HFFc6 (cell line): ENCODE measurements at regions not wholly inside any gene's neighbourhood (a gene's known extent, or its start where the extent isn't known, plus 50 kb on each side); places are given as distances from the start of the nearest gene placed in this dataset.

Experiments
- DNase-seq: peaks from one replicate; pipeline ENCODE4 v3.0.0-alpha.2; 2018
- H3K27ac Mint-ChIP-seq: 2 replicates; pipeline ENCODE4 v1.8.0; 2020; ENCODE audit warnings: mild to moderate bottlenecking, mixed read lengths
- H3K27me3 Mint-ChIP-seq: 2 replicates; pipeline ENCODE4 v1.8.0; 2021; ENCODE audit warnings: mild to moderate bottlenecking, moderate library complexity, mixed read lengths; ENCODE audit not compliant: insufficient read depth
- H3K36me3 Mint-ChIP-seq: 2 replicates; pipeline ENCODE4 v1.8.0; 2021; ENCODE audit warnings: low read depth, mixed read lengths
- H3K4me1 Mint-ChIP-seq: 2 replicates; pipeline ENCODE4 v1.8.0; 2020; ENCODE audit warnings: low read depth, mixed read lengths
- H3K4me3 Mint-ChIP-seq: 2 replicates; pipeline ENCODE4 v1.8.0; 2020; ENCODE audit warnings: mild to moderate bottlenecking, moderate library complexity, mixed read lengths
- H3K9me3 Mint-ChIP-seq: 2 replicates; pipeline ENCODE4 v1.8.0; 2020; ENCODE audit warnings: mild to moderate bottlenecking, mixed read lengths
- TF ChIP-seq, protein P1 (sequence below): fragments of 200-600 bp; sonication (generic); IDR thresholded peaks from 2 replicates; pipeline ENCODE4 v1.5.0; 2021; ENCODE audit warnings: antibody characterized with exemption, mild to moderate bottlenecking

DNA sequence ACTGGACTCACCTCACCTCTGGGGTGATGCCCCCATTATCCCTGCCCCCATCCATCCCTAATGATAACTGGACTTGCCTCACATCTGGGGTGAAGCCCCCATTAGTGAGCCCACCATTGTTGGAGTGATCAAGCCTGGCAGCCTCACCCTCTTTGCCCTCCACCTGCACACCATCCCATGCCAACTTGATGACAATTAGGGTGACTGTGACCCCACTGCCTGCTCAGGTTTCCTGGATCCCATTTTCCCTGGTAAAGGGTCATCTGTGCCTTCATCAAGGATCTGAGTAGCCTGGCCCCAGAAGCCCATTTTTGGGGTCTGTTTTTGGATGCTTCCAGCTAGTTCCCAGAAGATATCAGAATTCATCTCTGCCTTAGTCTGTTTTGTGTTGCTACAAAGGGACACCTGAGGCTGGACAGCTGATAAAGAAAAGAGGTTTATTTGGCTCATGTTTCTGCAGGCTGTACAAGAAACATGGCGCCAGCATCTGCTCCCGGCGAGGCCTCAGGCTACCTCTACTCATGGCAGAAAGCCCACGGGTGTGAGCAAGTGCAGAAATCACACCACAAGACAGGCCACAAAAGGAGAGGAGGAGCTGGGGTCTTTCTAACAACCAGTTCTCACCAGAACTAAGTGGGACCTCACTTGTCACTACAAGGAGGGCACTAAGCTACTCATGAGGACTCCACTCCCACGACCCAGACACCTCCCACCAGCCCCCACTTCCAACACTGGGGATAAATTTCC, 196.4 kb upstream of the TWIST2 start:
- H3K4me1 Mint-ChIP-seq: no peaks in the 10 kb centered on the region; the same call in 1 of the 2 replicates
- no peak overlapping the region for H3K4me3 Mint-ChIP-seq
- DNase-seq: no peak
- TF ChIP-seq, protein P1, sequence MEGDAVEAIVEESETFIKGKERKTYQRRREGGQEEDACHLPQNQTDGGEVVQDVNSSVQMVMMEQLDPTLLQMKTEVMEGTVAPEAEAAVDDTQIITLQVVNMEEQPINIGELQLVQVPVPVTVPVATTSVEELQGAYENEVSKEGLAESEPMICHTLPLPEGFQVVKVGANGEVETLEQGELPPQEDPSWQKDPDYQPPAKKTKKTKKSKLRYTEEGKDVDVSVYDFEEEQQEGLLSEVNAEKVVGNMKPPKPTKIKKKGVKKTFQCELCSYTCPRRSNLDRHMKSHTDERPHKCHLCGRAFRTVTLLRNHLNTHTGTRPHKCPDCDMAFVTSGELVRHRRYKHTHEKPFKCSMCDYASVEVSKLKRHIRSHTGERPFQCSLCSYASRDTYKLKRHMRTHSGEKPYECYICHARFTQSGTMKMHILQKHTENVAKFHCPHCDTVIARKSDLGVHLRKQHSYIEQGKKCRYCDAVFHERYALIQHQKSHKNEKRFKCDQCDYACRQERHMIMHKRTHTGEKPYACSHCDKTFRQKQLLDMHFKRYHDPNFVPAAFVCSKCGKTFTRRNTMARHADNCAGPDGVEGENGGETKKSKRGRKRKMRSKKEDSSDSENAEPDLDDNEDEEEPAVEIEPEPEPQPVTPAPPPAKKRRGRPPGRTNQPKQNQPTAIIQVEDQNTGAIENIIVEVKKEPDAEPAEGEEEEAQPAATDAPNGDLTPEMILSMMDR: no peak
- H3K36me3 Mint-ChIP-seq: no peaks in the 10 kb centered on the region
- H3K9me3 Mint-ChIP-seq: no peaks in the 10 kb centered on the region
- no peak overlapping the region for H3K27ac Mint-ChIP-seq
- H3K27me3 Mint-ChIP-seq: peaks cover 30% of the 10 kb centered on the region

DNA sequence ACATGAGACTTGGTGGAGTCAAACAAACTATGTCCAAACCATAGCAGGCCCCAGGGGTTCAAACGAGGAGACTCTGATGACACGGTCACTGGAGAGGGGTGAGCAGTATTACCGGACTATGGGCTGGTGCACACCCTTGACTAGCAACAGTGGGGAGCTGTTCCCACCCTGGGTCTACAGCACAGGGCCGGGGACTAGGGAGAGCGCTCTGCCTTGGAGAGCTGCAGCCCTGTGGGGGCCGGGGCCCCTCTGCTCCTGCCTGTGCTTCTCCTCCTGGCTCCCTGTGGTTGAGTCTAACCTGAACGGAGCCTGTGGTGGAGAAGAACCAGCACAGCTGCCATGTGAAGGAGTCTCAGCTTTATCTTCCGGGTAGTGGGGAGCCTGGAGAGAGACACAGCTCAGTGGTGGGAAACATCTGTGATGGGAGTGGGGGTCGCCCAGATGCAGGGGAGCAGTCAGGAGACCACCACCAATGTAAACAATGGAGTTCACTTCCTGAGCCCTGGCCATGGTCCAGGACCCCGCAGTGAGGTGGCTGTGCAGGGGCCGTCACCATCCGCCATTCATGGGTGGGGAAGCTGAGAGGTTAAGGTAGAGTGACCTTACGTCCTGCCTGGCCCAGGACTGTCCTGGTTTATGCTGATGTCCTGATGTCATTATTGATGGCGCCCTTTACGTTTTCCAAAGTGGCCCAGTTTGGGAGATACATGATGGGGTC, 195.7 kb upstream of the TWIST2 start:
- Mint-ChIP-seq H3K36me3 (no peaks in the 10 kb centered on the region), H3K9me3 (no peaks in the 10 kb centered on the region), H3K27ac (no peak overlapping the region), H3K27me3 (peaks cover 34% of the 10 kb centered on the region), H3K4me3 (no peak overlapping the region), H3K4me1 (no peaks in the 10 kb centered on the region; the same call in 1 of the 2 replicates)
- TF ChIP-seq, protein P1: no peak
- no peak for DNase-seq

DNA sequence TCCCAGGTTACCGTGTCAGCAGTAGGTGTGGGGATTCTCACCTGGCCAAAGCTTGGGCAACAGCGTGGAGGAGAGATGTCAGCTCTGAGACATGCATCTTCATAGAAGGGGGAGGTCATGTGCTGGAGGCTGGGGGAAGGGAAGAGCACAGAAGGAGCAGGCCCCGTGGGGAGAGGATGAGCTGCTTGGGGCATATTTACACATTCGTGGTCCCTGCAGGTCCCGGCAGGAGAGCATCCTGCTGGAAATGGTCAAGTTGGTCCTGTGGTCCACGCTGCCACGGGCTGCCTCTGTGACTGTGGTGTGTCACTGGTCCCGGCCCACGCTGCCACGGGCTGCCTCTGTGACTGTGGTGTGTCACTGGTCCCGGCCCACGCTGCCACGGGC, 195.1 kb upstream of the TWIST2 start:
- Mint-ChIP-seq H3K27me3 (peaks cover 38% of the 10 kb centered on the region), H3K9me3 (no peaks in the 10 kb centered on the region), H3K4me3 (no peak overlapping the region), H3K4me1 (no peaks in the 10 kb centered on the region; the same call in 1 of the 2 replicates), H3K36me3 (no peaks in the 10 kb centered on the region), H3K27ac (no peak overlapping the region)
- TF ChIP-seq, protein P1: no peak
- DNase-seq: no peak

- no peaks in the 10 kb centered on the region; the same call in 1 of the 2 replicates for H3K4me1 Mint-ChIP-seq
- H3K36me3 Mint-ChIP-seq: no peaks in the 10 kb centered on the region
These were observed 194.3 kb upstream of the TWIST2 start for GRCh38 chr2:238653431-238654109.

DNA sequence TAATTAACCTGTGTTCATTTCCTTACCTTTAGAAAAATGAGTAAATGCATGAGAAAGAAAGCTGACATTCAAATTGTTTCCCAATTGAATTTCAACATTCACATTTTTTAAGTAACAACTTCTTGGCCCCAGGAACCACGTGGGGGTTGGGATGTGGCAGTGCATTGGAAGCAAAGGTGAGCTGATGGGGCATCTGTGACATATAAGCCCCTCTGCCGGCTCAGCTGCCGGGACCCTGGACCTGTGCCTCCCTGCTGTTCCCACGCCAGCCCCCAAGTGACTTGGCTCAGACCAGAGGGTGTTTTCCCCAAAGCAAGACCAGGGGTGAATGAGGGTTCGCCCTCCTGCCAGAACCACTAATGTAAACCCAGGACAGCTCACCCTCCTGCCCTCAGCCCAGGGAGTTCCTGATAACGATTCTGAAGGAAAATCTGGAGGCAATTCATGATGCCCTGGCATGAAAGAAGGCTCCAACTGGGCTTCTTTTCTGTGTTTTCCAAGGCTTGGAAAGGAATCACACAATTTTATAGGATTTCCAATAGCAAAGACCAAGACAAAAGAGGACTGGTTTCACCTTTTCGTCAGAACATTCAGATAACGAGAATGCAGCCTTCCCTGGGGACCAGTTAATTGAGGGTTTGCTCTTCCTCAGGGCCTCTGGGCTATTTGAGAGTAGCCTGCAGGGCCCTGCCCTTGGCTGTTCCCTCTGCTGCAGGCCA, 193.2 kb upstream of the TWIST2 start:
- no peaks in the 10 kb centered on the region; the same call in 1 of the 2 replicates for H3K4me1 Mint-ChIP-seq
- DNase-seq: no peak
- H3K36me3 Mint-ChIP-seq: no peaks in the 10 kb centered on the region
- peaks cover 52% of the 10 kb centered on the region for H3K27me3 Mint-ChIP-seq
- H3K27ac Mint-ChIP-seq: no peak overlapping the region
- no peak overlapping the region for H3K4me3 Mint-ChIP-seq
- TF ChIP-seq, protein P1: no peak
- no peaks in the 10 kb centered on the region for H3K9me3 Mint-ChIP-seq

More at GRCh38 chr2:238653431-238654109, 194.3 kb upstream of the TWIST2 start:
- Mint-ChIP-seq H3K27me3 (peaks cover 45% of the 10 kb centered on the region), H3K4me3 (no peak overlapping the region), H3K27ac (no peak overlapping the region), H3K9me3 (no peaks in the 10 kb centered on the region)
- no peak for DNase-seq
- TF ChIP-seq, protein P1: no peak
